ENCODE measurements at regions not wholly inside any gene's neighbourhood (a gene's known extent, or its start where the extent isn't known, plus 50 kb on each side); places are given as distances from the start of the nearest gene placed in this dataset.
"Not testable (repeated sequence)": the region's sequence is repeated elsewhere in the genome, so short reads cannot be mapped to it uniquely, and the experiment has no call there.

DNA sequence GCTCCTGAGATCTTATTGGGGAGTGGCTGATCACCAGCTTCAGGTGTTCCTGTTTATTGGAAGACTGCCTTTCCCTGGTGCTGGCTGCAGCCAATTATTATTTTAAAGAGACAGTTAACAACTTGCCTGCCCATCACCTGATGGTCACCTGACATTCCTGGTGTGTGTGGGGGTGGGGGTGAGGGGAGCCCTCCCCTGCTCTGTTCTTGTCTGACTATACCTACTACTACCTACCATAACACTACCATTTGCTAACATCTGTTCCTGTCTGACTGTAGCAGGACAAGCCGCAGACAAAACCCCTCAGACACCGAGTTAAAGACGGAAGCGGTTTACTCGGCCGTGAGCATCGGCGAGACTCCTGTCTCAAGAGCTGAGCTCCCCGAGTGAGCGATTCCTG is 54.9 kb upstream of the NBPF3 start:
- peaks cover 27% of the 10 kb centered on the region for H3K27me3 Mint-ChIP-seq
- H3K9me3 Mint-ChIP-seq: peaks cover 4% of the 10 kb centered on the region
- H3K27ac Mint-ChIP-seq: no peak overlapping the region
- peaks cover 15% of the 10 kb centered on the region for H3K4me1 Mint-ChIP-seq (ENCODE audit: low read depth)
- no peak overlapping the region for H3K4me3 Mint-ChIP-seq
- H3K36me3 Mint-ChIP-seq (ENCODE audit: low read depth): no peaks in the 10 kb centered on the region
- no peak for DNase-seq

GRCh38 chr1:21384620-21385019 is 55.3 kb upstream of the NBPF3 start:
- H3K4me1 Mint-ChIP-seq (ENCODE audit: low read depth): peaks cover 11% of the 10 kb centered on the region
- H3K4me3 Mint-ChIP-seq: no peak overlapping the region
- peaks cover 27% of the 10 kb centered on the region for H3K27me3 Mint-ChIP-seq
- H3K9me3 Mint-ChIP-seq: peaks cover 4% of the 10 kb centered on the region
- H3K27ac Mint-ChIP-seq: no peak overlapping the region
- no peaks in the 10 kb centered on the region for H3K36me3 Mint-ChIP-seq (ENCODE audit: low read depth)
- no peak for DNase-seq

DNA sequence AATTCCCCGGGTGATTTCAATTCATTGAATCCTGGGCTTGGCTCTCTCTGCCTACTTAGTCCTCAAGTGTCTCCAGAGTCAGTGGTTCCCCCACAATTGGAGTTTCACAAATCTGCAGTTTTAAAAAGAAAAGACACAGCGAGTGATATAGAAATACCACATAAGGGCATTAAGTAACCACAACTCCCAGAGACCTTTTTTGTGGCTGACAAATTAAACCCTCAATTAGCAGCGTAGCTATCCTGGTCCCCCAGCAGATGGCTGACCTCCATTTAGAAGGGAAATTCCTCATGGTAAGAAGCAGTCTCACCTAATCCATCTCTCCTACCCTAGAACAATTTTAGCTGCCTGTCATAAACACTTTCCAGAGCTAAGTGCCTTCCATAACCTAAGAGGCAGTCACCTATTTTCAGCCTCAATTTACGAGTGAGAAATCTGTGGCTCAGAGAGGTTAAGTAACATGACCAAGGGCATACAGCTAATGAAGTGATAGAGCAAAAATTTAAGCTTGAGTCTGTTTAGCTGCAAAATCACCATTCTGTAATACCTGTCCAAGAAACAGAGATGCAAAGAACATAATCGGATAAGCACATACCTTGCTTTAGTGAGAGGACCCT is 56.0 kb upstream of the NBPF3 start:
- Mint-ChIP-seq H3K4me3 (no peak overlapping the region), H3K27ac (no peak overlapping the region), H3K36me3 (ENCODE audit: low read depth) (no peaks in the 10 kb centered on the region), H3K27me3 (peaks cover 27% of the 10 kb centered on the region), H3K4me1 (ENCODE audit: low read depth) (peaks cover 11% of the 10 kb centered on the region), H3K9me3 (peaks cover 4% of the 10 kb centered on the region)
- no peak for DNase-seq

GRCh38 chr1:21381354-21381753 is 58.6 kb upstream of the NBPF3 start:
- H3K27ac Mint-ChIP-seq: no peak overlapping the region
- H3K4me3 Mint-ChIP-seq: no peak overlapping the region
- no peak for DNase-seq
- no peaks in the 10 kb centered on the region for H3K36me3 Mint-ChIP-seq (ENCODE audit: low read depth)
- peaks cover 10% of the 10 kb centered on the region for H3K4me1 Mint-ChIP-seq (ENCODE audit: low read depth)
- H3K27me3 Mint-ChIP-seq: peaks cover 25% of the 10 kb centered on the region
- H3K9me3 Mint-ChIP-seq: peaks cover 7% of the 10 kb centered on the region

- H3K27ac Mint-ChIP-seq; H3K36me3 Mint-ChIP-seq (ENCODE audit: low read depth); H3K4me3 Mint-ChIP-seq; H3K4me1 Mint-ChIP-seq (ENCODE audit: low read depth); H3K9me3 Mint-ChIP-seq; DNase-seq: not testable (repeated sequence)
- H3K27me3 Mint-ChIP-seq: peaks cover 23% of the 10 kb centered on the region
These were observed 59.8 kb upstream of the NBPF3 start for GRCh38 chr1:21380147-21380546.

GRCh38 chr1:21379571-21379970 is 60.4 kb upstream of the NBPF3 start:
- peaks cover 7% of the 10 kb centered on the region for H3K9me3 Mint-ChIP-seq
- H3K4me1 Mint-ChIP-seq (ENCODE audit: low read depth): peaks cover 8% of the 10 kb centered on the region
- no peaks in the 10 kb centered on the region for H3K36me3 Mint-ChIP-seq (ENCODE audit: low read depth)
- no peak overlapping the region for H3K27ac Mint-ChIP-seq
- H3K4me3 Mint-ChIP-seq: no peak overlapping the region
- peaks cover 18% of the 10 kb centered on the region for H3K27me3 Mint-ChIP-seq
- no peak for DNase-seq

DNA sequence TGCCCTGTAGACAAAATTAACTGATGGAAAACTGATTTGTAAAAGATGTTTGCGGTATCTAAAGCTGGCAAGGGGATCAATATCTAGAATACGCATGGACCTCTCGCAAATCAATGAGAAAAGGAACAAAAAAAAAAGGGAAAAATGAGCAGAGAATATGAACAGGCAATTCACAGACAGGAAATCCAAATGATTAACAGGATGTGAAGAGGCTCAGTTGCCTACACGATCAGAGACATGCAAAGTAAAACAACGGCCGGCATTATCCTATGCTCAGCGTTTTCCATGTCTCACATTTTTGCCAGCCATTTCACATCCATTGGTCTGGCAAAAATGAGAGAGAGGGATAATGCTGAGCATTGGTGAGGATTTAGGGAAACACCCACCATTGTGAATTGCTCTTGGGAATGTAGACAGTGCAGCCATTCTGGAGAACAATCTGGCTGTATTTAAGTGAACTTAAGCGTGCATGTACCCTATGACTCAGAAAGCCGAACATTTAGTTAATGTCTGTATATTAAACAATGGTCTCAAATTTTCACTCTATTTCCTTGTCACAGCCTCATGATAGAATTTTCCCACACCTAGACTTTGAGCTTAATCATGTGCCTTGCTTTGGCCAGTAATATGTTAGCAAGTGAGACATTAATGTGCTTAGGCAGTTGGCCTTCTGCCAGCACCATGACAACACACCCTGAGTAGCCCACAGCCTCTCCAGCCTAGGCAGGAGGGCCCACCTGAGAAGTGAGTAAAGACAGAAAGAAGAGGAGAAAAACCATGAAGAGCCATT is 61.0 kb upstream of the NBPF3 start:
- peaks cover 11% of the 10 kb centered on the region for H3K27me3 Mint-ChIP-seq
- H3K4me1 Mint-ChIP-seq (ENCODE audit: low read depth): peaks cover 6% of the 10 kb centered on the region
- no peak for DNase-seq
- H3K36me3 Mint-ChIP-seq (ENCODE audit: low read depth): no peaks in the 10 kb centered on the region
- no peak overlapping the region for H3K4me3 Mint-ChIP-seq
- no peak overlapping the region for H3K27ac Mint-ChIP-seq
- H3K9me3 Mint-ChIP-seq: peaks cover 7% of the 10 kb centered on the region

DNA sequence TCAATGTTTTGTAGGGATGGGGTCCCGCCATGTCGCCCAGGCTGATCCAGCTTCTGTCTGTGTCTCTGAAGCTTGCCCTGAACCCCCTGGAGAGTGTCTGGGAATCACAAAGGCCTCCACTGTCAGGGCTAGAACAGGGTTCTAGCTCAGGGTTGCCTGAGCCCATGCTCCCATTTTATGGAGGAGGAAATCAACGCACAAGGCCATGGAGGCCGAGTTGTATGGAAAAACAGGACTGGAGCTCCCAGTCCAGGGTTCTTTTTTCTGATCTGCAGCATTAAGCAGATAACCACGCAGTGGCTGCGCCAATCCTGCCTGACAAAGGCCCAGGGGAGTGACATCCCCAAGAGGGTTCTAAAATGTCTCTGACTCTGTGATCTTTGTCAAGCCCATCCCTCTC is 67.6 kb upstream of the NBPF3 start:
- Mint-ChIP-seq H3K36me3 (ENCODE audit: low read depth) (no peaks in the 10 kb centered on the region), H3K4me1 (ENCODE audit: low read depth) (peaks cover 9% of the 10 kb centered on the region), H3K27ac (no peak overlapping the region), H3K27me3 (no peaks in the 10 kb centered on the region), H3K4me3 (no peak overlapping the region), H3K9me3 (no peaks in the 10 kb centered on the region)
- no peak for DNase-seq

DNA sequence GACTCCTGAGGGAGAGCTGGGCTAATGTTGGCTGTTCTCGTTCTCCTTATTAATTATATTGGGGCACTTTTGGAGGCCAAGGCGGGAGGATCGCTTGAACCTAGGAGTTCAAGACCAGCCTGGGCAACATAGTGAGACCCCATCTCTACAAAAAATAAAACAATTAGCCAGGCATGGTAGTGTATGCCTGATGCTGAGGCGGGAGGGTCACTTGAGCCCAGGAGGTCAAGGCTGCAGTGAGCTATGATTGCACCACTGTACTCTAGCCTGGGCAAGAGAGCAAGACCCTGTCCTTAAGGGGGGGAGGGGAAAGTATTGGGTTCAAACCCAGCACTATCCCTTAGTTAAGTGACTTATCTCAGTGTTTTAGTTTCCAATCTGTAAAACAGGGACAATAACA is 70.0 kb upstream of the NBPF3 start:
- DNase-seq: no peak
- H3K9me3 Mint-ChIP-seq: no peaks in the 10 kb centered on the region

DNA sequence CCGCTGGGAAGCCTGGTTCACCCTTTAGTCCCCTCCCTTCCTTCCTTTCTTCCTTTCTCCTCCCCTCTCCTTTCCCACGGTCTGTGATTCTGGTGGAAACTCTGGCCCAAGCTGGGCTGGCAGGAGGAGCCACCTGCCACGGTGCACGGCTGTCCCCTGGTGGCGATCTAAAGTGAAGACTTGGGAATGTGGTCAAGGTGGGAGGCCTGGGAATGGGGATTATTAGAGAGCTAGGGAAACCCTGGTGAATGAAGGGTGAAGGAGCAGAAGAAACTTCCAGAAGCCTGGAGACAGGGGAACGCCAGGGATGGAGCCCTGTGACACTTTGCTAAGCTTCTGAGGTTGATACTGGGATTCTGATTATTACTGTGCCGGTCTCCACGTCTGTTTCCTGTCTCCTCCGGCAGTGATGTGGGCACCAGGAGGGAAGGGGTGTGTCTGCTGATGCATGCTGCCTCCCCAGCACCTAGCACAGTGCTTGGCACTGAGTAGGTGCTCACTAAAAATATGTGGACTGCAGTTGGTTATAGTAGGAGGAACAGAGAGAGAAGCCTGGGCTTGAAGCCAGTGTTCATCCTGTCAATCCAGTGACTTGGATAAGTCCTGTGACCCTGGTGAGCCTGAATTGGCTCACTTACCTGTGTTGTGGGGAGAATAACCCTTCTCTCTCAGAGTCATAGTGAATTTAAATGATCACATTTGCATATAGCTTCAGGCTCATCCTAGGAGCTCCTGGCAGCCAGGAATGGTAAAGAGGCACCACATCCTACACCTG is 71.2 kb upstream of the NBPF3 start:
- Mint-ChIP-seq H3K36me3 (ENCODE audit: low read depth) (no peaks in the 10 kb centered on the region), H3K4me3 (no peak overlapping the region), H3K4me1 (ENCODE audit: low read depth) (peaks cover 17% of the 10 kb centered on the region), H3K9me3 (no peaks in the 10 kb centered on the region), H3K27ac (no peak overlapping the region), H3K27me3 (no peaks in the 10 kb centered on the region)
- peak; percentile 77 for DNase-seq

More for the DNA sequence above, 70.0 kb upstream of the NBPF3 start:
- Mint-ChIP-seq H3K27me3 (no peaks in the 10 kb centered on the region), H3K4me1 (ENCODE audit: low read depth) (peaks cover 13% of the 10 kb centered on the region), H3K36me3 (ENCODE audit: low read depth) (no peaks in the 10 kb centered on the region), H3K4me3 (no peak overlapping the region), H3K27ac (no peak overlapping the region)

- DNase-seq; H3K4me3 Mint-ChIP-seq; H3K27ac Mint-ChIP-seq; H3K9me3 Mint-ChIP-seq; H3K27me3 Mint-ChIP-seq; H3K36me3 Mint-ChIP-seq (ENCODE audit: low read depth): not testable (repeated sequence)
- H3K4me1 Mint-ChIP-seq (ENCODE audit: low read depth): peaks cover 17% of the 10 kb centered on the region
These were observed 71.9 kb upstream of the NBPF3 start for GRCh38 chr1:21367973-21368514.

- Mint-ChIP-seq H3K27ac (no peak overlapping the region), H3K27me3 (no peaks in the 10 kb centered on the region), H3K36me3 (ENCODE audit: low read depth) (no peaks in the 10 kb centered on the region), H3K4me1 (ENCODE audit: low read depth) (peaks cover 17% of the 10 kb centered on the region), H3K9me3 (no peaks in the 10 kb centered on the region), H3K4me3 (no peak overlapping the region)
- DNase-seq: no peak
These were observed 73.6 kb upstream of the NBPF3 start for GRCh38 chr1:21366288-21366687.

DNA sequence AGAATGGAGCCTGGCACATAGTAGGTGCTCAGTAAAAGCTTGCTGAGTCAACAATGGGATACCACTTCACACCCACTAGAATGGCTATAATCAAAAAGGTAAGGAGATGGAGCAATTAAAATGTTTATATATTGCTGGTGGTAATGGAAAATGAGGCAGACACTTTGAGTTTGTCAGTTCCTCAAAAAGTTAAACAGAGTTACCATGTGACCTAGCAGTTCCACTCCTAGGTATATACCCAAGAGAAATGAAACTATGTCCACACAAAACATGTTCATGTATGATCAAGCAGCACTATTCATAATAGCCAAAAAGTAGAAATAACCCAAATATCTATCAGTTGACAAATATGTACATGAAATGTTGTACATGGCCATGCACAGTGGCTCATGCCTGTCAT is 74.8 kb upstream of the ECE1 start:
- H3K27me3 Mint-ChIP-seq: no peaks in the 10 kb centered on the region
- H3K27ac Mint-ChIP-seq: no peak overlapping the region
- H3K36me3 Mint-ChIP-seq (ENCODE audit: low read depth): no peaks in the 10 kb centered on the region

GRCh38 chr1:21362096-21362495 is 71.8 kb upstream of the ECE1 start:
- peaks cover 8% of the 10 kb centered on the region for H3K4me1 Mint-ChIP-seq (ENCODE audit: low read depth)
- DNase-seq: no peak
- H3K27me3 Mint-ChIP-seq: no peaks in the 10 kb centered on the region
- H3K9me3 Mint-ChIP-seq: no peaks in the 10 kb centered on the region
- no peak overlapping the region for H3K4me3 Mint-ChIP-seq
- H3K36me3 Mint-ChIP-seq (ENCODE audit: low read depth): no peaks in the 10 kb centered on the region
- no peak overlapping the region for H3K27ac Mint-ChIP-seq

More for the DNA sequence above, 74.8 kb upstream of the ECE1 start:
- Mint-ChIP-seq H3K4me3 (no peak overlapping the region), H3K4me1 (ENCODE audit: low read depth) (peaks cover 17% of the 10 kb centered on the region), H3K9me3 (no peaks in the 10 kb centered on the region)
- DNase-seq: no peak

DNA sequence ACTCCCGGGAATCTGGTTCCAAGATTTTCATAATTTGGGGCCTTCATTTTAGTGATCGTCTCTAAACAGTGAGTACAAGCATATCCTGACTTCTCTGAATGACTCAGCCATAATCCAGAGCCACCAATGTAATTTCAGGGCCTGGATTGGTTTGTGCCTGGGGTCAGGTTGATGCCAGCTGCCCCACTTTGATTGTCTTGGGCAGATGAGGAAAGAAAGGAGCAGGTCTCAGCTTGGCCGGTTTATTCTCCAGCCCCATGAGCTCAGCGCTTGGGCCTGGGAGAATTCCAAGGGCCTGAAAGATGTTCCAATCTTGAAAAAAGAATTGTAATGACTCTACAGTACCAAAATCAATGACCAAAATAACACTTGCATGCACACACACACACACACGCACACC is 71.2 kb upstream of the ECE1 start:
- no peaks in the 10 kb centered on the region for H3K27me3 Mint-ChIP-seq
- H3K9me3 Mint-ChIP-seq: no peaks in the 10 kb centered on the region
- H3K4me1 Mint-ChIP-seq (ENCODE audit: low read depth): peaks cover 10% of the 10 kb centered on the region
- H3K4me3 Mint-ChIP-seq: no peak overlapping the region
- H3K36me3 Mint-ChIP-seq (ENCODE audit: low read depth): no peaks in the 10 kb centered on the region
- DNase-seq: no peak
- H3K27ac Mint-ChIP-seq: no peak overlapping the region
